Activated CD8-positive, alpha-beta T cell treated with anti-CD3 and anti-CD28 coated beads, Interleukin-2, amount 10 ng/mL, durations not matched to agents 7 days and 5 days (primary cell): ENCODE measurements at regions not wholly inside any gene's neighbourhood (a gene's known extent, or its start where the extent isn't known, plus 50 kb on each side); places are given as distances from the start of the nearest gene placed in this dataset.
"Not testable (repeated sequence)": the region's sequence is repeated elsewhere in the genome, so short reads cannot be mapped to it uniquely, and the experiment has no call there.

Source experiments
- ATAC-seq: fragments of 150-1000 bp; cut with Tn5 transposase; one replicate; pipeline ENCODE4 v1.10.0; 2021; ENCODE audit warnings: moderate library complexity
- CTCF ChIA-PET: fragments of 350-600 bp; sonication (Branson Sonifier 250); formaldehyde crosslinking; loops from one replicate; lab custom pipeline; 2021; ENCODE audit warnings: antibody characterized with exemption; lab: Charles Lee
- POLR2A ChIA-PET: fragments of 350-600 bp; sonication (Branson Sonifier 250); formaldehyde crosslinking; loops from one replicate; lab custom pipeline; 2021; ENCODE audit warnings: antibody characterized with exemption; lab: Charles Lee
- DNase-seq: peaks from one replicate; pipeline ENCODE4 v3.0.0-alpha.2; 2020
- H3K27ac Mint-ChIP-seq: one replicate; pipeline ENCODE4 v1.8.0; 2021; ENCODE audit warnings: mild to moderate bottlenecking, mixed read lengths
- H3K27me3 Mint-ChIP-seq: one replicate; pipeline ENCODE4 v1.8.0; 2021; ENCODE audit warnings: low read depth, mixed read lengths
- H3K36me3 Mint-ChIP-seq: one replicate; pipeline ENCODE4 v1.8.0; 2021; ENCODE audit warnings: low read depth, mixed read lengths
- H3K4me1 Mint-ChIP-seq: one replicate; pipeline ENCODE4 v1.8.0; 2021; ENCODE audit warnings: low read depth, mixed read lengths
- H3K4me3 Mint-ChIP-seq: one replicate; pipeline ENCODE4 v1.8.0; 2021; ENCODE audit warnings: mild to moderate bottlenecking, mixed read lengths
- H3K9me3 Mint-ChIP-seq: one replicate; pipeline ENCODE4 v1.8.0; 2022; ENCODE audit warnings: mixed read lengths; ENCODE audit not compliant: insufficient read depth

DNA sequence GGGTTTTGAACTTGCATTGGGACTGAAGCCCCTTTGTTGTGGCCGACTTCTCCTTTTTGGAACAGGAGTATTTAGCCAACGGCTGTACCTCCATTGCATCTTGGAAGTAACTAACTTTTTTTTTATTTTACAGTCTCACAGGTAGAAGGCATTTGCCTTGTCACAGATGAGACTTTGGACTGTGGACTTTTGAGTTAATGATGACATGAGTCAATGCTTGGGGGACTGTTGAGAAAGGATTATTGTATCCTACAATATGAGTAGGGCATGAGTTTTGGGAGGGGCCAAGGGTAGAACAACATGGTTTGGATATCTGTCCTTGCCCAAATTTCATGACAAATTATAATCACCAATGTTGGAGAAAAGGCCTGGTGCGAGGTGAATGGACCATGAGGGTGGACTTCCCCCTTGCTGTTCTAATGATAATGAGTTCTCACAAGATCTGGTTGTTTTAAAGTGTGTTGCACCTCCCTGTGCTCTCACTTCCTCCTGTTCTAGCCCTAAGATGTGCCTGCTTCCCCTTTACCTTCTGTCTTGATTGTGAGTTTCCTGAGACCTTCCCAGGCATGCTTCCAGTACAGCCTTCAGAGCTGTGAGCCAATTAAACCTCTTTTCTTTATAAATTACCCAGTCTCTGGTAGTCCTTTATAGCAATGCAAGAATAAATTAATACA, 1269.4 kb upstream of the CHAC2 start:
- ChIA-PET POLR2A (no interaction called here), CTCF (no interaction called here)
- Mint-ChIP-seq H3K4me1 (no peaks in the 10 kb centered on the region), H3K9me3 (peaks cover 20% of the 10 kb centered on the region), H3K36me3 (no peaks in the 10 kb centered on the region), H3K27me3 (no peaks in the 10 kb centered on the region), H3K4me3 (no peak overlapping the region), H3K27ac (no peak overlapping the region)
- DNase-seq (no peak), ATAC-seq (no peak)

DNA sequence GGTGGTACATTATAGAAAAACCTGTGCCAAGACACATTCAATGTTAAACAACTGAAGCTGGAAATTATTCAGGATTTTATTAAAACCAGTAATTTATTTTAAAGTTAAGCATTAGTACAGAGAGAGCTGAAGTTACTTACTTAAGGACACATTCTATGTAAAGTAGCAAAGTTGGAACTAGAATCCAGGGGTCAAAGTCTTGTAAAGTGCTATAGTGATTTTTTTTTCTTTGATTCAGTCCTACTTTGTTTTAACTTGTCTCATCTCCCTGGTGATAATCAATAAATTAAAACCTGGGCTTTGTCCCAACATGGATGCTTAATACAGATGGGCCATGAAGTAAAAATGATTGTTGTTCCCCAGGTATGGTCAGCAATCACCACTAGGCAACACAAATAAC, 1271.8 kb upstream of the CHAC2 start:
- Mint-ChIP-seq H3K9me3 (peaks cover 24% of the 10 kb centered on the region), H3K36me3 (no peaks in the 10 kb centered on the region), H3K27ac (no peak overlapping the region), H3K4me3 (no peak overlapping the region), H3K27me3 (no peaks in the 10 kb centered on the region), H3K4me1 (no peaks in the 10 kb centered on the region)
- ATAC-seq (no peak), DNase-seq (no peak)
- CTCF ChIA-PET, result no interaction called here
- POLR2A ChIA-PET, result no interaction called here

DNA sequence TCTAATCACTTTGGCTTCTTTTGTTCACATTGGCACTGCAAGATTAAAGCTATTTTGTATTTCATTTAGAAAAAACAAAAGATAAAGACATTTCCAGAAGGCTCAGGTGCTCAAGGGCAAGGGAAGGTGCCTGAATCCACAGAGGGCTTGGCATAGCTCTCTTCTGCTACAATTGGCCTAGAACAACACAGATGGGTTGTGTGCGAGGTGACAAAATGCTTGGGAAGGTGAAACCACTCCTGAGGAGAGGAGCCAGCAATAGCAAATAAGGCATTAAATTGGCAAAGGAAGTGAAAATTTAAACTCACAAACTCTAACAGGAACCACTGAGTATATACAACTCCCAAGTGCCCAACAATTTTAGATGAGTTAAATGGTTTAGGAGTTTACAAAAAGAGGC, 1290.4 kb upstream of the CHAC2 start:
- ATAC-seq, result no peak
- POLR2A ChIA-PET, result no interaction called here
- no peaks in the 10 kb centered on the region for H3K9me3 Mint-ChIP-seq
- CTCF ChIA-PET, result no interaction called here
- H3K27ac Mint-ChIP-seq, result no peak overlapping the region
- no peaks in the 10 kb centered on the region for H3K4me1 Mint-ChIP-seq
- no peak for DNase-seq
- no peaks in the 10 kb centered on the region for H3K36me3 Mint-ChIP-seq
- H3K27me3 Mint-ChIP-seq, result no peaks in the 10 kb centered on the region
- H3K4me3 Mint-ChIP-seq, result no peak overlapping the region

DNA sequence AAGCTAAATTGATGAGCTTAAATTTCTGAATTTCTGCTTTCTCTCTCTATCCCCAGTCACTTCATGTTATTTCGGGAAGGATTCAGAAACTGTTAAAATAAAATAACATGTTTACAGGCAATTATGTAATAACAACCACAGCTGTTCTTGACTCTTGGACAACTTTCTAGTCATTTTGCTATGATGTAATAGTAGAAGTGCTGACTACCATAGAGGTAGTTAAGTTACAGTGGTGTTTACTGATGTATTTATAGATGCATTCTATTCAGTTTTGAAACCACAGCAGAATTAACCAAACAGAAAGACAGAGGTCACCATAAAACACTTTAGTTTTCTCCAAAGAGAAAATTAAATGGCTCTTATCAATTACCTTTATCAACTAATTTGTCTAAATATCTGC, 1292.0 kb upstream of the CHAC2 start:
- Mint-ChIP-seq H3K4me3 (no peak overlapping the region), H3K4me1 (no peaks in the 10 kb centered on the region), H3K9me3 (peaks cover 4% of the 10 kb centered on the region), H3K27ac (no peak overlapping the region), H3K36me3 (no peaks in the 10 kb centered on the region), H3K27me3 (no peaks in the 10 kb centered on the region)
- ChIA-PET POLR2A (interaction anchor here (0.6 kb wide), 1 partner anchor 1374 kb away, joined by 3 read pairs; no protein-coding TSS in a partner anchor), CTCF (no interaction called here)
- DNase-seq, result no peak
- ATAC-seq, result no peak

DNA sequence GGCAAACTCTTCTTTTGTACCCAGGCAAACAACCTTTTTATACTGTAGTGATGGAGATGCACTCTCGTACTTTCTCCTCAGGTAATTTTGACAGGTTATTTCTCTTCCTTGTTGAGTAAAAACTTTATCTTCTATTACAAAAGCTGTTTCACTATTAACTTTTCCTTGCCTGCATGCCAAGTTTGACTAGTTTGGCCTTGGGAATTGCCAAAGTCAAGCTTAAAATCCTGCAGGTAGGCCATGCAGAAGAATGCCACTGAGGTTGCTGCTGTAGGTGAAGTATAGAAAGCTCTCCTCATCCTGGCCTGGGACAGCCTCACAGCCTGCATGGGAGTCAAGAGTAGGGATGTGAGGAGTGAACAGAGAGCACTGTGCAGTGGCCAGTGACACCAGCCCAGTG, 1293.5 kb upstream of the CHAC2 start:
- no peaks in the 10 kb centered on the region for H3K27me3 Mint-ChIP-seq
- no peaks in the 10 kb centered on the region for H3K4me1 Mint-ChIP-seq
- ChIA-PET POLR2A (no interaction called here), CTCF (no interaction called here)
- DNase-seq (no peak), ATAC-seq (no peak)
- H3K27ac Mint-ChIP-seq, result no peak overlapping the region
- H3K36me3 Mint-ChIP-seq, result no peaks in the 10 kb centered on the region
- H3K9me3 Mint-ChIP-seq, result peaks cover 4% of the 10 kb centered on the region
- no peak overlapping the region for H3K4me3 Mint-ChIP-seq

DNA sequence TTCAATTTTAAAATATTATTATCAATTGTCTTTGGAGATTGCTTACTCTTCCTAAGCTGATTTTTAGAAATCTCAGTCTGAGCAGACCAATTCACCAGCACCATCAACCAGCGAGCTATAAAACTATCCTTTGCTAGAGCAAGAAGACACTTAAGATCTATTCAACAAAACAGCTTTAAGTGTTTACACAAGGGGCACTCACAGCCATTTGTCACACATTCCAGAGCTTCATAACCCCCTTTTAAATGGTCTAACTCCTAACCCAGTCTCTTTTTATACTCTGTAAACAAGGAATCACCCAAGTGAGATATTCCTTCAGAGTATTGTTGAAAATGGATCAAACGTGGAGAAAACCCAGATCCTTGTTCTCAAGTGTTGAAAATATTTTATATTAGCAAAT, 1294.1 kb upstream of the CHAC2 start:
- no peak overlapping the region for H3K27ac Mint-ChIP-seq
- no peak for ATAC-seq
- CTCF ChIA-PET, result no interaction called here

DNA sequence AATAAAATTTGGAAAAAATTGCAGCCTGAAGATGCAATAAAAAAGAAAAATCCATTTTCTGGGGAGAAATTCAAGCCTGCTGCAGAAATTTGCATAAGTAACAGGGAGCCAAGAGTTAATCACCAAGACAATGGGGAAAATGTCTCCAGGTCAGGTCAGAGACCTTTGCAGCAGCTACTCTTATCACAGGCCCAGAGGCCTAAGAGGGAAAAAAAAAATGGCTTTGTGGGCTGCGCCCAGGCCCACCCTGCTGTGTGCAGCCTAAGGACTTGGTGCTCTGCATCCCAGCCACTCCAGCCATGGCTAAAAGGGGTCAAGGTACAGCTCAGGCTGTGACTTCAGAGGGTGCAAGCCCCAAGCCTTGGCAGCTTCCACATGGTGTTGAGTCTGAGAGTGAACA, 1297.1 kb upstream of the CHAC2 start:
- H3K36me3 Mint-ChIP-seq, ATAC-seq, CTCF ChIA-PET: not testable (repeated sequence)

More for the DNA sequence above, 1294.1 kb upstream of the CHAC2 start:
- POLR2A ChIA-PET, result no interaction called here
- Mint-ChIP-seq H3K9me3 (peaks cover 4% of the 10 kb centered on the region), H3K36me3 (no peaks in the 10 kb centered on the region), H3K27me3 (no peaks in the 10 kb centered on the region), H3K4me3 (no peak overlapping the region), H3K4me1 (no peaks in the 10 kb centered on the region)
- no peak for DNase-seq

DNA sequence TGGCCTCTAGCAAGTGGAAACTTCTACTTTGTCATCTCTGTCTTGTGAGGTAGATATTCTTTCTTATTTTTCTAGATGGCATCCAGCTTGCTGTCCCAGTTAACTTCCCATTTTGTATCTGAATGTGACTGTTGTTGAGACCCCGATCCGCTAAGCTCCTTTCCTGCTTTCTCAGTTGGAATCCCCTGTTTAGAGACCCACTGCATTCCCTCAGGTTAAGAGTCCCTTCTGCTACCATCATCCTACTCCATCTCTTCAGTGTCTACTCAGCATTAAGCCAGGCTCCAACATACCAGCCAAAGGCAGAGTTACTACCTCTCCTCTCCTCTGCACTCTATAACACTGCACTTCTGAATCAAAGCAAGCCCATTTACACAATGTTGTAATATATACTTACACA, 1300.4 kb upstream of the CHAC2 start:
- Mint-ChIP-seq H3K27me3 (no peaks in the 10 kb centered on the region), H3K27ac (no peak overlapping the region), H3K4me3 (no peak overlapping the region), H3K9me3 (peaks cover 11% of the 10 kb centered on the region), H3K4me1 (no peaks in the 10 kb centered on the region), H3K36me3 (no peaks in the 10 kb centered on the region)
- DNase-seq, result no peak
- ChIA-PET CTCF (no interaction called here), POLR2A (no interaction called here)
- no peak for ATAC-seq

More for the DNA sequence above, 1297.1 kb upstream of the CHAC2 start:
- H3K9me3 Mint-ChIP-seq, H3K4me1 Mint-ChIP-seq, POLR2A ChIA-PET, H3K4me3 Mint-ChIP-seq, DNase-seq, H3K27me3 Mint-ChIP-seq, H3K27ac Mint-ChIP-seq: not testable (repeated sequence)

DNA sequence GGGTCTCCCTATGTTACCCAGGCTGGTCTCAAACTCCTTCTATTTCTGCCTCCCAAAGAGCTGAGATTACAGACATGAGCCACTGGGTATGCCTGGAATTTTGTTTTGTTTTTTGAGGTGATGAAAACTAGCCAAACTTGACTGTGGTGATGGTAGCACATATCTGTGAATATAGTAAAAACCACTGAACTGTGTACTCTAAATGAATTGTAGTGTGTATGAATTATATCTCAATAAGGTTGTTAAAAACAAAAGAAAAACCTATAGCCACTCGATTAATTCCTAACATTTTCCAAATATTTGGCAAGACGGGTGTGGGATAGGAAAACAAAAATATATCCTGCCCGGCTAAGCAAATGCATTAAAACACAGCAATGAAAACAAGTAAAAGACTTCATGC, 1302.3 kb upstream of the CHAC2 start:
- no peaks in the 10 kb centered on the region for H3K36me3 Mint-ChIP-seq
- no peaks in the 10 kb centered on the region for H3K27me3 Mint-ChIP-seq
- ATAC-seq (no peak), DNase-seq (no peak)
- no peaks in the 10 kb centered on the region for H3K4me1 Mint-ChIP-seq
- POLR2A ChIA-PET, result no interaction called here
- CTCF ChIA-PET, result no interaction called here
- H3K4me3 Mint-ChIP-seq, result no peak overlapping the region
- peaks cover 7% of the 10 kb centered on the region for H3K9me3 Mint-ChIP-seq
- H3K27ac Mint-ChIP-seq, result no peak overlapping the region

DNA sequence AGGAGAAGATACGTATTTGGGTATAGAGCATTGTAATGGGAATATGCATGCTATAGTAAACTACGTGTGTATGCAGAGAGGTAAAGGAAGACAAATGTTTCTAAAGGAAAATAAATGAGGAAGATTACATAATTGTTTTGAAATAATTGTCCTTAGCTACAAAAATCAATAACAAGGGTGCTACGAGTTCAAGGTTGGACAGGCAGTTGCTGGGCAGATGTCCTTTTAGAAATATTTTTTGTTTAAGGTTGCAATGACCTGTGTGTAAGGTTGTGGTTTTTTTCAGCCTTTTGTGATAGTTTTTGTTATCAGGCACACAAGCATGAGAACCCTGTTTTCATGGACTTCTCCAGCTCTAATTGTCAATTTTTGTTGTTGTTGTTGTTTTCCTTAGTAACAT, 1304.1 kb upstream of the CHAC2 start:
- Mint-ChIP-seq H3K4me1 (no peaks in the 10 kb centered on the region), H3K27me3 (no peaks in the 10 kb centered on the region), H3K4me3 (no peak overlapping the region), H3K9me3 (peaks cover 7% of the 10 kb centered on the region), H3K27ac (no peak overlapping the region), H3K36me3 (no peaks in the 10 kb centered on the region)
- ATAC-seq (no peak), DNase-seq (no peak)
- ChIA-PET CTCF (no interaction called here), POLR2A (no interaction called here)

DNA sequence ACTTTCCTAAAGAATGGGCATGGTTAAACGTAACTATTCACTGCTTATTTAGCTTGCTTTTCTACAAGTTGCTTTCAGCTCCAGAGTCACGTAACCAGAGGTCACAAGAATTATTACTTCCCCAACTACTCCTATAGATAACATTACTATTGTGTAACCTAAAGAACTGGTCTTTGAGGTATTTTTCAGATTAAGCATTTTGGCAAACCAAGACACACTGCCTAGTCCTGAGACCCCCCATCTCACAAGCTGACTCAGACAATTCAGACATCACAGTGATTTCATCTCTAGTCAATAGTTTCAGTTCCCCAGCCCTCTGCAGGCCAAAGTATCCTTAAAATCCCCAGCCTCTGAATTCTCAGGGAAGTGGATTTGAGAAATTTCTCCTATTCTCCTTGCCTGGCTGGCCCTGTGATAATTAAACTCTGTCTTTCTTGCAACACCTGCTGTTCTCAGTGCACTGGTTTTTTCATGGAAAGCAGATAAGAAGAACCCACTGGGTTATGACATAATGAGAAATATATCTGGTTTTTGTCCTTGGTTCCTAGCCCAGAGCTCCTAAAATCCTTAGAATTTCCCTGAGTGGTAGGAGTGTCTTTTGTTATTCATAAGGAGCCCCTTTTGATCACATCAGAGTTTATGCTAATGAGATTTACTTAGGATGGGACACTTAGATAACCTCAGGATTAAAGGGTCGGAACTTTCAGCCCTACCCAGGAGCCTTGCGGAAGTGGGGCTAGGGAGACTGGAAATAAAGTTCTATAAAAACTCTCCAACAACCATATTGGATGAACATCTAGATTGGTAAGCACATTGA, 1310.8 kb upstream of the CHAC2 start:
- ATAC-seq (no peak), DNase-seq (no peak)
- Mint-ChIP-seq H3K27ac (no peak overlapping the region), H3K4me3 (no peak overlapping the region), H3K27me3 (no peaks in the 10 kb centered on the region), H3K4me1 (no peaks in the 10 kb centered on the region), H3K9me3 (peaks cover 4% of the 10 kb centered on the region), H3K36me3 (no peaks in the 10 kb centered on the region)
- ChIA-PET CTCF (no interaction called here), POLR2A (no interaction called here)

DNA sequence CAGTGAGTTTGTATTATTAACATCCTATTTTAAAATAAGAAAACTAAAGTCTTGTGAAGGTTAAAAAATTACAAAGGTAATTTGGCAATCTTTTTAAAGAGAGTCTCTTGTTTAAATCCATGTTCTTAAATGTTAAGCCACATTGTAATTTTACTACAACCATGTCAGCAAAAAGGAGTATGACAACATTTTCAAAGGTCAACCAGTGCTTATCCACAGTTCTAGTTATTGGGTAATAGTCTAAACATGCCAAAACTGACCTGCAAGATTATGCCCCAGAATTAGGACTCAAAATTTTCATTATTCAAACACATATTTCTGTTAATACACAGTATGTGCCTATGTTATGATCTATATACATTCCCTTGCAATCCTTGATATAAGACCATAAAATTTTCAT, 1312.6 kb upstream of the CHAC2 start:
- no peak for ATAC-seq
- no peak for DNase-seq
- H3K9me3 Mint-ChIP-seq, result peaks cover 8% of the 10 kb centered on the region
- no peak overlapping the region for H3K27ac Mint-ChIP-seq
- no peaks in the 10 kb centered on the region for H3K4me1 Mint-ChIP-seq
- H3K36me3 Mint-ChIP-seq, result no peaks in the 10 kb centered on the region
- POLR2A ChIA-PET, result no interaction called here
- no peak overlapping the region for H3K4me3 Mint-ChIP-seq
- H3K27me3 Mint-ChIP-seq, result no peaks in the 10 kb centered on the region
- CTCF ChIA-PET, result no interaction called here
